ENCODE measurements at regions not wholly inside any gene's neighbourhood (a gene's known extent, or its start where the extent isn't known, plus 50 kb on each side); places are given as distances from the start of the nearest gene placed in this dataset.

DNA sequence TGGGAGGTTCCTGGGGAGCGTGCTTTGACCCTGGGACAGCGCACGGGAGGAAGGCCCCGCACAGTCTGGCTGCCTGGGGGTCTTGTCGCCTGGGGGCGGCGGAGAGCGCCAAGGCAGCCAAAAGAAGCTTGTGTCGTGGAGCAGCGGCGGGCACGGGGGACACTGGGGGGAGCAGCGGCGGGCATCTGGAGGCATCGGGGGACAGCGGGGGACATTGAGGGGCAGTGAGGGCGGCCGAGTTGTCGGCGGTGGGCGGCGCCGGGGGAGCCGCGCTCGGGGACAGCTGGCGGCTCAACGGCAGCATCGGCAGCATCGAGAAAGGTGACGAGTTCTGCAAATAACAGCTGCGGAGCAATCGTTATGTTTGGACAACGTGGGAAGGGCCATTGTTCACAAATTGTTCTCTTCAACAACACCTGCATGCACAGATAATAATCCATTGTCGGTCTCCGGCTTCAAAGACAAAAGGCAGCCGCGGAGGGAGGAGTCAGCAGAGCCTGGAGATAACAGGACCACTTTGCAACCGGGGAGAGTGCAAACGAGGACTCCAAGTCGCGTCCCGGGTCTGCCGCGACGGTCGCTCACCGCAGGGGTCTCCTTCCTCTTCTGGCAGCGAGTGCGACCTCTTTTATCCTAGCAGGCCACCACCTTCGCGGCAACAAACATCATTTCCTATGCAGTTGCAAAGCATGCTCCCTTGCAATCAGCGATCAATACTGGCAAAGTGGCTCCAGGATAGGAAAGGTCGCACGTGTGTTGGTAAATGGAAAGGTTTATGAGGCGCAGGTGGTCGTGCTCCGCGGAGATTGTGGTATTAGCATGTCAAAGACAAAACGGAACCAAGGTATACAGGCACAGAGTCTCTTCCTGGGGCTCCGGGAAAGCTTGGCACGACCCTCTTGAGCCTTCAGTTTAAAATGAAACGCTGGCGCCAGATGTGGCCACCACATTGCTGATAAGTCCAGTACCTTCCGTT lies 132.3 kb upstream of the DLX2 start:
- peaks cover 32% of the 10 kb centered on the region for H3K27me3 Mint-ChIP-seq
- H3K4me3 Mint-ChIP-seq, result peak overlapping the region; percentile 76
- CTCF ChIA-PET, result interaction anchor here (1.0 to 2.7 kb wide), 2 partner anchors 34 to 227 kb away, joined by 3 to 12 read pairs; no protein-coding TSS in a partner anchor
- intact Hi-C loops (cut with micrococcal nuclease), result no loop called here
- no peaks in the 10 kb centered on the region for H3K9me3 Mint-ChIP-seq
- no peak overlapping the region for H3K27ac Mint-ChIP-seq
- H3K4me1 Mint-ChIP-seq (ENCODE audit: low read depth), result peaks cover 25% of the 10 kb centered on the region
- peak; percentile 33 for DNase-seq
- POLR2A ChIA-PET, result no interaction called here
- H3K36me3 Mint-ChIP-seq, result no peaks in the 10 kb centered on the region

DNA sequence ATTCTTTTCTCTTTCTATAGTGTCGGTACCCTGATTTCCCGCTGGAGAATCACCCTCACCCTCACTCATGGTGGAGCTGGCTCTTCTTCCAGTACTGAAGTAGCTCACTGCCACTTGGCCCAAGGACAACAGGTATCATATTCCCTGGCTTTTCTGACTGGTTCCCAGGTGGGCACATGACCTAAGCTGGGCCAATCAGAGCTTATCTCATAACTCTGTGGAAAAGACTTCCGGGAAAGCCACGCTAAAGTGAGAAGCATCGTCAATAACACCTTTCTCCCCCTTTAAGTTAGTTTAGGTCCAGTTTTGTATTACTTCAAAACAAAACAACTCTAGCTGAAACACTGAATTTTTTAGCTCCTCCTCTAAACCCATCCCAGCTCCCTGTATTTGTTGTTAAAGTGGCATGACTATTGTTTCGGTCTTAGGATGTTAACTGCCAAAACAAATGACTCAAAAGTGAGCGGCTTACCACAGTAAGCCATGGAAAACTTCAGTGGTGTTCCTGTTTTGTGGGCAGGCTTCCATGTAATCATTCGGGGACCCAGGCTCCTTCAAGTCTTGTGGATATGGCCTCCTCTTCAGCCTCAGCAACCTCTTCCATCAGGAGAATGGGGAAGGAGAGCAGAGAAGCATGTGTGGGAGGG lies 137.4 kb upstream of the DLX2 start:
- ChIA-PET POLR2A (no interaction called here), CTCF (no interaction called here)
- H3K27ac Mint-ChIP-seq, result no peak overlapping the region
- no peak overlapping the region for H3K4me3 Mint-ChIP-seq
- no peaks in the 10 kb centered on the region for H3K36me3 Mint-ChIP-seq
- H3K27me3 Mint-ChIP-seq, result peaks cover 19% of the 10 kb centered on the region
- H3K9me3 Mint-ChIP-seq, result no peaks in the 10 kb centered on the region
- peaks cover 12% of the 10 kb centered on the region for H3K4me1 Mint-ChIP-seq (ENCODE audit: low read depth)
- intact Hi-C loops (cut with micrococcal nuclease), result no loop called here
- DNase-seq, result no peak

DNA sequence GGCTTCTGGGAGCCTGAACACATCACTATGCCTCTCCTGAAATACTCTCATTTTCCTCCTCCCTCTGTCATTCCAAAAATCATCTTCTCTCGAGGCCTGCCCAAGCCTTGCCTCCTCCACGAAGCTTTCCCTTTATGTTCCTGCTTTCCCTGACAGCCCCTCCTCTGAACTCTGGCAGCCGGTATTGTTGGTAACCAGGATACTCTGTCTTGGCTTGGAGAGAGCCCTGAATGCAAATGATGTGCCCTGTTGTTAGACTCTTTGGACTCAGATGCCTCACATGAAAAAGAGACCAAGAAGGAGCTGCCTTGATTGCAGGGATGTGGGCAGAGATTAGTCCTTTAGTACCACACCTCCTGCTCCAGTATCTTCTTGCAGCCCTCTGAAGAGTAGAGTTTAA lies 138.5 kb upstream of the DLX2 start:
- Mint-ChIP-seq H3K36me3 (no peaks in the 10 kb centered on the region), H3K27ac (no peak overlapping the region), H3K9me3 (no peaks in the 10 kb centered on the region), H3K4me1 (ENCODE audit: low read depth) (peaks cover 6% of the 10 kb centered on the region), H3K27me3 (peaks cover 13% of the 10 kb centered on the region), H3K4me3 (no peak overlapping the region)
- intact Hi-C loops (cut with micrococcal nuclease), result no loop called here
- no peak for DNase-seq
- CTCF ChIA-PET, result no interaction called here
- POLR2A ChIA-PET, result no interaction called here

DNA sequence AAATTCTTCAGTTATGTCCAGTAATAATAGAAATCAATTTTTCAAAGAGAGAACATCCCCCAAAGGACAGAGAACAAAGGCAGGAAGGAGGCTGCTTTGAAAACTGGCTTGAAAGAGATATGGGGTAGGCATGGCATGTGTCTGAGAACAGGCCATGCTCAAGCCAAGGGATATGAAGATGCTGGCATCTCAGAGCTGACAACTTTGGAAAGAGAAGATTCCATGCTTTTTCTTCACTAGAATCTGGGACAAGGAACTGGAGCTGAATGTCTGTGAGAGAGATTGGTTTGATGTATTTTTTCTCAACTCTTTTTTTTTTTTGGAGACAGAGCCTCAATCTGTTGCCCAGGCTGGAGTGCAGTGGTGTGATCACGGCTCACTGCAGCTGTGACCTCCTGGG lies 139.8 kb upstream of the DLX2 start:
- POLR2A ChIA-PET, result interaction anchor here (0.6 kb wide), 1 partner anchor 334 kb away, joined by 3 read pairs; no protein-coding TSS in a partner anchor

DNA sequence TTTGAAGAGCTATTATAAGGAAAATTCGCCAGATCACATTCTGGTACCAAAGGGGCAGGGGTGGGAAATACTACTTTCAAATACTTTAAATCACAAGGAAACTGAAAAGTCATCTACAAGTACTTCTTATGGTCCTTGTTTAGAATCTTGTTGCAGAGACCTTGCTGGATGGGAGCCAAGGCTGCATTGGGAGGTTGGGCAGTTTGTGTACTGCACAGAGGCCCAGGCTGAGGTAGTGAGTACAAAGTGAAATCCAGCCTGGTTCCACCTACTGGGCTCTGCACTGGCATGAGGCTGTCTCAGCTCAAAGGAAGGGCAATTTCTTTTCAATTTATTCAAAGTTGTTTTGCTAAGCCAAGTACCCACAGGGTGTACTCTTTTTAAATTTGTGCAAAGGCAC lies 140.3 kb upstream of the DLX2 start:
- Mint-ChIP-seq H3K36me3 (no peaks in the 10 kb centered on the region), H3K27ac (no peak overlapping the region), H3K9me3 (no peaks in the 10 kb centered on the region), H3K27me3 (peaks cover 8% of the 10 kb centered on the region), H3K4me3 (no peak overlapping the region), H3K4me1 (ENCODE audit: low read depth) (peaks cover 12% of the 10 kb centered on the region)
- ChIA-PET CTCF (interaction anchor here (0.9 to 1.3 kb wide), 4 partner anchors 9 to 220 kb away, joined by 3 to 4 read pairs (median 3); no protein-coding TSS in a partner anchor), POLR2A (interaction anchor here (0.7 kb wide), 1 partner anchor 540 kb away, joined by 4 read pairs; no protein-coding TSS in a partner anchor)
- no peak for DNase-seq
- intact Hi-C loops (cut with micrococcal nuclease), result no loop called here

More for the DNA sequence above, 139.8 kb upstream of the DLX2 start:
- intact Hi-C loops (cut with micrococcal nuclease), result no loop called here
- CTCF ChIA-PET, result interaction anchor here (1.0 kb wide), 1 partner anchor 9 kb away, joined by 3 read pairs; no protein-coding TSS in a partner anchor
- Mint-ChIP-seq H3K9me3 (no peaks in the 10 kb centered on the region), H3K36me3 (no peaks in the 10 kb centered on the region), H3K27me3 (peaks cover 8% of the 10 kb centered on the region), H3K4me1 (ENCODE audit: low read depth) (peaks cover 12% of the 10 kb centered on the region), H3K27ac (no peak overlapping the region), H3K4me3 (no peak overlapping the region)
- DNase-seq, result no peak

DNA sequence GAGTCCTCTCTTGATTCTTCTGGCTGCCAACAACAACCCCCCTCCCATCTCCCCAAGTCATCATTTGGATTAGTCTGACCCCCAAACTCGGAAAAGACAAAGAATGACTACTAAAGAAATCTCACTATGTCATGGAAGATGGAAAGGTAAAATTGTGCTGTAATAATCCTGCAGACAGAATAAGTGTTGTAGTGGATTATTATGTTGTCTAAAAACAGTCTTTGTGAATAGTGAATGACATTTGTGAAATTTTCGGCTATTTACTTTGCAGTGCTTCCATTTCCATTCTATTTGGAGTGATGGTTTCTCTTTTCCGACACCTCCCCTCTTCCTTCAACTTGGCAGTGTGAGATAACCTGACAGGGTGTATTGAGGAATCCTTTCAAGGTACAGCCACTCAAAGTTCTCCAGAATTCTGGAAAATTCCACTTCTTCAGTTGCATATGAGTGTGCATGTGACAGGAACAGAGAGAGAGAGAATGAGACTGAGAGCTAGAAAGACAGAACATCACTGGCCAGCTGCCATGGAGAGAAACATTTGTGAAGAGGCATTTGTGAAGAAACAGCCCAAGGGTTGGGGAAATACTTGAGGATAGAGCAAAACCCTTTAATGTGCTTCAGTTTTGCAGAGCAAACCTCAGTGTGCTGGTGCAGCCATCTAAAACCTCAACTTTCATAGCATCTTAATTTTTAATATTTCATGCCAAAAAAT lies 141.9 kb upstream of the DLX2 start:
- POLR2A ChIA-PET, result no interaction called here
- no peak overlapping the region for H3K4me3 Mint-ChIP-seq
- H3K27ac Mint-ChIP-seq, result no peak overlapping the region
- CTCF ChIA-PET, result interaction anchor here (1.3 kb wide), 1 partner anchor 218 kb away, joined by 3 read pairs; no protein-coding TSS in a partner anchor
- no peaks in the 10 kb centered on the region for H3K27me3 Mint-ChIP-seq
- H3K36me3 Mint-ChIP-seq, result no peaks in the 10 kb centered on the region
- no peak for DNase-seq
- intact Hi-C loops (cut with micrococcal nuclease), result no loop called here
- peaks cover 14% of the 10 kb centered on the region for H3K4me1 Mint-ChIP-seq (ENCODE audit: low read depth)
- H3K9me3 Mint-ChIP-seq, result no peaks in the 10 kb centered on the region

DNA sequence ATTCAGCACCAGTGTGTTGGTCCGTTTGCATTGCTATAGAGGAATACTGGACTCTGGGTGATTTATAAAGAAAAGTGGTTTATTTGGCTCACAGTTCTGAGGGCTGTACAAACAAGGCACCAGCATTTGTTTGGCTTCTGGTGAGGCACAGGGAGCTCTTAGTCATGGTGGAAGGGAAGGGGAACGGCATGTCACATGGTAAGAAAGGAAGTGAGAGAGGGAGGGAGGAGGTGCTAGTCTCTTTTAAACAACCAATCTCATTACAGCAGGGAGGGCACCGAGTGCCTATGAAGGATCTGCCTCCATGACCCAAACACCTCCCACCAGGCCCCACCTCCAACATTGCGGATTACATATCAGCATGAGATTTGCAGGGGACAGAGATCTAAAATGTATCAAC lies 143.9 kb upstream of the DLX2 start:
- Mint-ChIP-seq H3K27ac (no peak overlapping the region), H3K36me3 (no peaks in the 10 kb centered on the region), H3K27me3 (no peaks in the 10 kb centered on the region), H3K4me1 (ENCODE audit: low read depth) (peaks cover 25% of the 10 kb centered on the region), H3K9me3 (no peaks in the 10 kb centered on the region), H3K4me3 (no peak overlapping the region)
- DNase-seq, result no peak
- ChIA-PET POLR2A (no interaction called here), CTCF (no interaction called here)
- intact Hi-C loops (cut with micrococcal nuclease), result no loop called here

DNA sequence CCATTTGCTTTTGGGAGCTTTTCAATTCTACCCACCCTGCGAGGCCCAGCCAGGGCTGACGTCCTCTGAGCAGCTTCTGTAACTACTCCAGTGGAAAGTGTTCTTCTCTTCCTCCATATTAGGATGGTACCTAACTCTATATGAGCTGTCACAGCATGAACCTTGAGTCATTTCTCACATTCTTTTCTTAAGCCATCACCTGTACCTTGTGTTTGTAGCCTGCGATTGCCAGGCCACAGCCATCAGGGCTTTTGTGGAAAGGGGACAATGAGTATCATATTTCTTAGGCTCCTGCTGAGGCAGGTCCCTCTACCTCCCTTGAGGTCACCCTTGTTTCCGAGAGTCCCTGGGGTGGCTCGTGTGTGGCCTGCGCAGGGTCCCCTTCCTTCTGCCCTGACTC lies 144.5 kb upstream of the DLX2 start:
- Mint-ChIP-seq H3K9me3 (no peaks in the 10 kb centered on the region), H3K4me3 (no peak overlapping the region), H3K27me3 (no peaks in the 10 kb centered on the region), H3K4me1 (ENCODE audit: low read depth) (peaks cover 25% of the 10 kb centered on the region), H3K36me3 (no peaks in the 10 kb centered on the region), H3K27ac (no peak overlapping the region)
- ChIA-PET POLR2A (no interaction called here), CTCF (interaction anchor here (1.3 kb wide), 1 partner anchor 215 kb away, joined by 3 read pairs; no protein-coding TSS in a partner anchor)
- intact Hi-C loops (cut with micrococcal nuclease), result no loop called here
- DNase-seq, result no peak

DNA sequence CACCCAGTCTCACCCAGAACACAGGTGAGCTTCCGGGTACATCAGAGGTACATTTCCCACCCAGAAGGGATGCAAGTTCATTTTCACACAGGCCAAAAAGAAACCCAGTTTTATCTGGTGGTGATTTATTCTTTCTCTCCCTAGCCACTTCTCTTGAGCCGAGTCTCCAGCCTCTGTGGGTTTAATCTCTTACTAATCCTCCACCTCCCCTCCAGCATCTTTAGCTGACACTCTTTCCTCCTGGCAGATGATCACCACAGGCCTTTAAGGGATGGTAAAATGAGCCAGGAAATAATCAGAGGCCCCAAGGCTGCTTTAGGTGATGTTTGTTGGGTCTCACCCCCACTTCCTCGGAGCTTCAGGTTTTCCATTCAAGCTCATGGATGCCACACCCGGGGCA lies 145.7 kb upstream of the DLX2 start:
- Mint-ChIP-seq H3K4me3 (no peak overlapping the region), H3K9me3 (no peaks in the 10 kb centered on the region), H3K36me3 (no peaks in the 10 kb centered on the region), H3K27me3 (no peaks in the 10 kb centered on the region), H3K27ac (no peak overlapping the region), H3K4me1 (ENCODE audit: low read depth) (peaks cover 29% of the 10 kb centered on the region)
- intact Hi-C loops (cut with micrococcal nuclease), result no loop called here
- CTCF ChIA-PET, result interaction anchor here (1.3 kb wide), 1 partner anchor 213 kb away, joined by 3 read pairs; no protein-coding TSS in a partner anchor
- no peak for DNase-seq
- POLR2A ChIA-PET, result no interaction called here

DNA sequence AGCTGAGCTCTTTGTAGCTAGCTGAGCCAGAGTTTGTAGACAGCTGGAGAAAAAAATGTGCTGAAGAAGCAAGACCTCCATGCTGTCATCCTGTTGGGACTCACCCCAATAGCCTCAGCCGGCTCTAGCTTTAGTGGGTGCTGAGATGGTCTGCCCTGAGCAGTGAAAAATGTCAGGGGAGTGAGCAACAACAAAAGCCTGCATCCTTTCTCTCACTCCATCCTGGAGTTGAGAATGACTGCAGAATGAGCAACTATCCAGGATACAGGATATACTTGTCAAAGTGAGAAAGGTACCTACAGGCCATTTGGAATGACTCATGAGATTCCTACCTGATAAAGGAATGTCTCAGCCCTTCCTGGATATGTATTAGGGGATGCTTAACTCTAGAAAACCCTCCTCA lies 146.1 kb upstream of the DLX2 start:
- Mint-ChIP-seq H3K27me3 (no peaks in the 10 kb centered on the region), H3K9me3 (no peaks in the 10 kb centered on the region), H3K27ac (no peak overlapping the region), H3K36me3 (no peaks in the 10 kb centered on the region), H3K4me3 (no peak overlapping the region), H3K4me1 (ENCODE audit: low read depth) (peaks cover 33% of the 10 kb centered on the region)
- ChIA-PET POLR2A (no interaction called here), CTCF (no interaction called here)
- DNase-seq, result no peak
- intact Hi-C loops (cut with micrococcal nuclease), result no loop called here

DNA sequence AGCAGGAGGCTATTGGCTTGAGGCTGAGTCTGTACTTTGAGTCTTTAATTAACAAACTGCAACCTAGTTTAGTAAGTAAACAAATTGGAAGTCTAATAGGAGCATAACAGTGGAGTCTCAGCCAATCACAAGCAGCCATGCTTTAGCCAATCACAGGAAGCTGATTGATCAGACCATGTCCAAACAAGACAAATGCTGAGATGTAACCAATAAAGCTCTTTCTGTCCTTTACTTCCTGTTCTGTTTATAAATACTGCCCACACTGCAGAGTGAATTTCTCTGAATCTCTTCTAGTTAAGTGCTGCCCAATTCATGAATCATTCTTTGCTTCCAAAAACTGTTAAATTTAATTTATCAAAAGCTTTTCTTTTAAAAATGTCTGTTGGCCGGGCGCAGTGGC lies 146.6 kb upstream of the DLX2 start:
- no peak for DNase-seq
- no peaks in the 10 kb centered on the region for H3K27me3 Mint-ChIP-seq
- no peaks in the 10 kb centered on the region for H3K9me3 Mint-ChIP-seq
- no peaks in the 10 kb centered on the region for H3K36me3 Mint-ChIP-seq
- no peak overlapping the region for H3K27ac Mint-ChIP-seq
- no peak overlapping the region for H3K4me3 Mint-ChIP-seq
- CTCF ChIA-PET, result interaction anchor here (1.3 kb wide), 1 partner anchor 213 kb away, joined by 5 read pairs; no protein-coding TSS in a partner anchor
- peaks cover 33% of the 10 kb centered on the region for H3K4me1 Mint-ChIP-seq (ENCODE audit: low read depth)
- intact Hi-C loops (cut with micrococcal nuclease), result no loop called here
- POLR2A ChIA-PET, result no interaction called here

DNA sequence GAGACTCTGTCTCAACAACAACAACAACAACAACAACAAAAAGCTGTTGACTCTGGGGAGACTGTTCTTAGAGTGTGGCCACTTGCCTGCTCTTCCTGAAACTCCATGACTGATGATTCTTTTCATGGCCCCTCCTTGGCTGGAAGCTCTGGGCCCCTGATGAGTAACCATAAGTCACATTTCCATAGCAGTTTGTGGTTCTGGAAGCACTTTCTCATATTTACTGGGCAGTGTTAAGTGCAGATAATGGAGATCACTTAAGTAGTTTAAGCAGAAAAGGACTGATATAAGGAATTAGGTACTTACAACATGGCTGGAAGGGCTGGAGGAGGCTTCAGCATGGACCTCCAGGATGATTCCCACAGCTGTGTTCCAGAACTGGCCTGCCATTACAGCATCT lies 147.3 kb upstream of the DLX2 start:
- Mint-ChIP-seq H3K9me3 (no peaks in the 10 kb centered on the region), H3K4me1 (ENCODE audit: low read depth) (peaks cover 33% of the 10 kb centered on the region), H3K27me3 (no peaks in the 10 kb centered on the region), H3K4me3 (no peak overlapping the region), H3K36me3 (no peaks in the 10 kb centered on the region), H3K27ac (no peak overlapping the region)
- intact Hi-C loops (cut with micrococcal nuclease), result loop anchor here (5.0 kb wide), 1 partner anchor 187 kb away; no protein-coding TSS in a partner anchor
- DNase-seq, result no peak
- ChIA-PET POLR2A (no interaction called here), CTCF (interaction anchor here (1.3 kb wide), 1 partner anchor 212 kb away, joined by 5 read pairs; no protein-coding TSS in a partner anchor)

All from activated CD4-positive, alpha-beta memory T cell treated with anti-CD3 and anti-CD28 coated beads for 36 hours (primary cell).